Neural progenitor cell (in vitro differentiated cells): ENCODE measurements at regions not wholly inside any gene's neighbourhood (a gene's known extent, or its start where the extent isn't known, plus 50 kb on each side); places are given as distances from the start of the nearest gene placed in this dataset.

Experiments used
- EZH2phosphoT487 ChIP-seq: fragments of 200-600 bp; sonication (generic); IDR thresholded peaks from 2 replicates; pipeline ENCODE4 v1.6.1; 2017; ENCODE audit warnings: antibody characterized with exemption
- TF ChIP-seq, protein P1 (sequence below): fragments of 200-600 bp; sonication (generic); IDR thresholded peaks from 2 replicates; pipeline ENCODE4 v1.5.1; 2017; ENCODE audit warnings: antibody characterized with exemption, mild to moderate bottlenecking

DNA sequence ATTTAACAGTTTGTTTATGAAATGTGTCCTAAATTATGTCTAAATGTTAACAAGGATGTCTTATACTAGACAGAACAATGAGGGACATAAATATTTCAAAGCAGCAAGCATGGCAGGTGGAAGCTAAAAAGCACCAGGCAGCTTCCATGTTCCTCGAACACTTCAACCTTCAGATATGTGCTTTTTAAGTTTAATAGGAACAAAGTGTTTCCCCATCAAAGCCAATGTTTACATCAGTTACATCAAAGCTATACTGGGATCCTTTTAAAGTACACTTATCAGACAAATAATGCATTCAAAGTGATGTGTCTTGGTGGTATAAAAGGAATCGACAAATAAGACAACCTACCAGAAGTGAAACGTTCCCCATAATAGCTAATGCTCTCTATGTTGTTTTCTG, 2841.1 kb upstream of the PCDH20 start:
- TF ChIP-seq, protein P1, sequence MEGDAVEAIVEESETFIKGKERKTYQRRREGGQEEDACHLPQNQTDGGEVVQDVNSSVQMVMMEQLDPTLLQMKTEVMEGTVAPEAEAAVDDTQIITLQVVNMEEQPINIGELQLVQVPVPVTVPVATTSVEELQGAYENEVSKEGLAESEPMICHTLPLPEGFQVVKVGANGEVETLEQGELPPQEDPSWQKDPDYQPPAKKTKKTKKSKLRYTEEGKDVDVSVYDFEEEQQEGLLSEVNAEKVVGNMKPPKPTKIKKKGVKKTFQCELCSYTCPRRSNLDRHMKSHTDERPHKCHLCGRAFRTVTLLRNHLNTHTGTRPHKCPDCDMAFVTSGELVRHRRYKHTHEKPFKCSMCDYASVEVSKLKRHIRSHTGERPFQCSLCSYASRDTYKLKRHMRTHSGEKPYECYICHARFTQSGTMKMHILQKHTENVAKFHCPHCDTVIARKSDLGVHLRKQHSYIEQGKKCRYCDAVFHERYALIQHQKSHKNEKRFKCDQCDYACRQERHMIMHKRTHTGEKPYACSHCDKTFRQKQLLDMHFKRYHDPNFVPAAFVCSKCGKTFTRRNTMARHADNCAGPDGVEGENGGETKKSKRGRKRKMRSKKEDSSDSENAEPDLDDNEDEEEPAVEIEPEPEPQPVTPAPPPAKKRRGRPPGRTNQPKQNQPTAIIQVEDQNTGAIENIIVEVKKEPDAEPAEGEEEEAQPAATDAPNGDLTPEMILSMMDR = no peak
- no peak for TF ChIP-seq EZH2phosphoT487
